DND-41 (cell line): ENCODE measurements at regions not wholly inside any gene's neighbourhood (a gene's known extent, or its start where the extent isn't known, plus 50 kb on each side); places are given as distances from the start of the nearest gene placed in this dataset.

ENCODE experiments used
- ATAC-seq: fragments of 200-7000 bp; cut with Tn5 transposase; 3 replicates; pipeline ENCODE4 v1.9.1; 2021; ENCODE audit warnings: low read depth; ENCODE audit not compliant: insufficient read depth
- DNase-seq: peaks from one replicate; pipeline ENCODE4 v3.0.0-alpha.2; 2020
- H2AFZ ChIP-seq: 2 replicates; pipeline ENCODE4 v1.6.0; 2012; ENCODE audit warnings: low read depth, low read length
- H3K27ac ChIP-seq: 2 replicates; pipeline ENCODE4 v1.5.1; 2012; ENCODE audit warnings: low read length, inconsistent platforms
- H3K27me3 ChIP-seq: fragments of 200-600 bp; sonication (generic); 2 replicates; pipeline ENCODE4 v1.6.0; 2012; ENCODE audit warnings: low read length, mild to moderate bottlenecking, inconsistent platforms; ENCODE audit not compliant: insufficient read depth, poor library complexity
- H3K36me3 ChIP-seq: 2 replicates; pipeline ENCODE4 v1.5.1; 2012; ENCODE audit warnings: low read length, inconsistent platforms; ENCODE audit not compliant: insufficient read depth
- H3K4me1 ChIP-seq: 2 replicates; pipeline ENCODE4 v1.5.1; 2012; ENCODE audit warnings: mild to moderate bottlenecking, low read length; ENCODE audit not compliant: insufficient read depth
- H3K4me2 ChIP-seq: 2 replicates; pipeline ENCODE4 v1.6.0; 2012; ENCODE audit warnings: mild to moderate bottlenecking, moderate library complexity, low read length, inconsistent platforms; ENCODE audit not compliant: insufficient read depth
- H3K4me3 ChIP-seq, 2 experiments: fragments of 200-600 bp in 1 of 2; shearing (Covaris generic) in 1 of 2; 2 replicates each; pipeline ENCODE4 v1.5.1; 2012 to 2016; ENCODE audit warnings: inconsistent platforms in 2 of 2, low read length in 2 of 2, mild to moderate bottlenecking in 2 of 2, low read depth in 1 of 2, moderate library complexity in 1 of 2
- H3K79me2 ChIP-seq: 2 replicates; pipeline ENCODE4 v1.6.0; 2012; ENCODE audit warnings: low read length, inconsistent platforms; ENCODE audit not compliant: insufficient read depth
- H3K9ac ChIP-seq: 2 replicates; pipeline ENCODE4 v1.6.0; 2012; ENCODE audit warnings: low read depth, mild to moderate bottlenecking, inconsistent platforms, low read length, moderate library complexity
- H3K9me3 ChIP-seq: 2 replicates; pipeline ENCODE4 v1.5.1; 2012; ENCODE audit warnings: low read length, moderate library complexity, mild to moderate bottlenecking, inconsistent platforms; ENCODE audit not compliant: insufficient read depth, severe bottlenecking
- H4K20me1 ChIP-seq: 2 replicates; pipeline ENCODE4 v1.6.0; 2012; ENCODE audit warnings: low read length; ENCODE audit not compliant: insufficient read depth
- EZH2 ChIP-seq: IDR thresholded peaks from 3 replicates; pipeline ENCODE4 v1.6.1; 2012; ENCODE audit warnings: borderline replicate concordance, low read depth, mild to moderate bottlenecking, moderate library complexity, low read length, inconsistent platforms; ENCODE audit not compliant: severe bottlenecking
- TF ChIP-seq, protein P1 (sequence below): IDR thresholded peaks from 2 replicates; pipeline ENCODE4 v1.5.1; 2012; ENCODE audit warnings: borderline replicate concordance, low read length, moderate library complexity, mild to moderate bottlenecking; ENCODE audit not compliant: poor library complexity, severe bottlenecking; ENCODE audit errors: extremely low read depth

DNA sequence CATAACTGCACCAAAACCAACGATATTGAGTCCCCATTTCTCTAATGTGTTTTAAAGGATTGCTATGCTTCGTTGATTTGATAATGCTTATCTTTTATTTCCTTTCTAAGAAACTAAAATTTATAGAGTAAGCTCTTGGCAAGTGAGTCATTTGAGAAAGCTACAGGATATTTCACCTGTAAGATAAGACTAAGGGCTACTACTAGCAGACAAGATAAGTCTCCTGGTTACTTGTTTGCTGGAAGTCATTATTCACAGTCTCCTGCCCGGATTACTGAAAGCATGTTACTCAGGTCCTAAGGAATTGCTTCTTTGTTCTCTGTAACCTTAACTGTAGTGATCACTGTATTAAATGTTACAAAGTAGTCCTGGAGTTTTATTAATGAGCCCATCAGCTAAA lies 315.9 kb upstream of the RASA1 start:
- H3K27ac ChIP-seq = no peak overlapping the region
- no peaks in the 10 kb centered on the region for H3K9me3 ChIP-seq
- H3K4me1 ChIP-seq = no peaks in the 10 kb centered on the region
- no peak overlapping the region for H2AFZ ChIP-seq
- no peaks in the 10 kb centered on the region for H3K27me3 ChIP-seq
- H3K36me3 ChIP-seq = no peaks in the 10 kb centered on the region
- no peak for DNase-seq
- no peak overlapping the region for H3K4me2 ChIP-seq
- H4K20me1 ChIP-seq = no peaks in the 10 kb centered on the region
- no peak for ATAC-seq
- H3K79me2 ChIP-seq = no peaks in the 10 kb centered on the region
- no peak overlapping the region for H3K4me3 ChIP-seq
- no peak overlapping the region for H3K9ac ChIP-seq
- TF ChIP-seq, protein P1, sequence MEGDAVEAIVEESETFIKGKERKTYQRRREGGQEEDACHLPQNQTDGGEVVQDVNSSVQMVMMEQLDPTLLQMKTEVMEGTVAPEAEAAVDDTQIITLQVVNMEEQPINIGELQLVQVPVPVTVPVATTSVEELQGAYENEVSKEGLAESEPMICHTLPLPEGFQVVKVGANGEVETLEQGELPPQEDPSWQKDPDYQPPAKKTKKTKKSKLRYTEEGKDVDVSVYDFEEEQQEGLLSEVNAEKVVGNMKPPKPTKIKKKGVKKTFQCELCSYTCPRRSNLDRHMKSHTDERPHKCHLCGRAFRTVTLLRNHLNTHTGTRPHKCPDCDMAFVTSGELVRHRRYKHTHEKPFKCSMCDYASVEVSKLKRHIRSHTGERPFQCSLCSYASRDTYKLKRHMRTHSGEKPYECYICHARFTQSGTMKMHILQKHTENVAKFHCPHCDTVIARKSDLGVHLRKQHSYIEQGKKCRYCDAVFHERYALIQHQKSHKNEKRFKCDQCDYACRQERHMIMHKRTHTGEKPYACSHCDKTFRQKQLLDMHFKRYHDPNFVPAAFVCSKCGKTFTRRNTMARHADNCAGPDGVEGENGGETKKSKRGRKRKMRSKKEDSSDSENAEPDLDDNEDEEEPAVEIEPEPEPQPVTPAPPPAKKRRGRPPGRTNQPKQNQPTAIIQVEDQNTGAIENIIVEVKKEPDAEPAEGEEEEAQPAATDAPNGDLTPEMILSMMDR = no peak
- TF ChIP-seq EZH2 = no peak

DNA sequence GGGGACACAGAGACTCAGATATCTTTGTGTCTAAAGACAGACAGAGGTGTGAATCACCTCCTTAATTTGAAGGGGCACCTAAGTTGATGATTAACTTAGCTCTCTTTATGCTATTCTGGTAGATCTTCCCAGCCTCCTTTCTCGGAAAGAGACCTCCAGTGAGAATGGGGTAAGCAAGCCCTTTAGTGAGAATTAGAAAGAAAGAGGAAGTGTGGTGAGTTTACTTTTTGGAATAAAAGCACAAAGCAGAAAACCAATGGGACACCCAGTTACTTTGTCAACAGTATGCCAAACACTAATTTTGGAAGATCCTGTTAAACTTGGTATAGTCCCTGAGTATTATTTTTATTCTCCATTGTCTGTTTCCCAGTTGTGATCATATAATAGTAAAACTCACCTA lies 302.8 kb upstream of the RASA1 start:
- Histone ChIP-seq H3K9me3 (no peaks in the 10 kb centered on the region), H2AFZ (no peak overlapping the region), H4K20me1 (no peaks in the 10 kb centered on the region), H3K27me3 (no peaks in the 10 kb centered on the region), H3K4me1 (no peaks in the 10 kb centered on the region), H3K4me3 (no peak overlapping the region), H3K9ac (no peak overlapping the region), H3K79me2 (no peaks in the 10 kb centered on the region), H3K36me3 (no peaks in the 10 kb centered on the region), H3K4me2 (no peak overlapping the region), H3K27ac (no peak overlapping the region)
- ATAC-seq = no peak
- DNase-seq = no peak
- TF ChIP-seq, protein P1 = no peak
- TF ChIP-seq EZH2 = no peak

DNA sequence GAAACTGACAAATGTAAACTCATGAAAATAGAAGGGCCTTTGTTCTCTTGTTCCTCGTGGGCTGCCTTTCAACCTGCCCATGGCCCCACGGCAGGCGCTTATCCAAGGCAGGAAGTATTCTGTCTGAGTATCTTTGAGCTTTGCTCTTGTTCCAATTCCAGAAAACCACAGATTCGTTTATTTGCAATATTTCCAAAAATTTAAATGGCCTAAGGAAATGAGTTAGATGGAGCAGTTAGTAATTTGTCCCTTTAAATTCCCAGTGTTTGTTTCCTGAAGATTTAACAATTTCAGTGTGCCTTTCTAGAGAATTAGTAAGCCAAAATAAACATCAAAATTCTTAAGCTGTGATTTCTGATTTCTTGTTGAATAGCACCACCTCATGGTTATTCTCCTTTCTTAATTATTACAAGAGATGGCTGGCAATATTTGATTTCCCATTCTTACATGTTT lies 299.4 kb upstream of the RASA1 start:
- no peaks in the 10 kb centered on the region for H3K27me3 ChIP-seq
- no peaks in the 10 kb centered on the region for H3K79me2 ChIP-seq
- H3K9me3 ChIP-seq = no peaks in the 10 kb centered on the region
- H3K9ac ChIP-seq = no peak overlapping the region
- no peaks in the 10 kb centered on the region for H3K36me3 ChIP-seq
- H3K27ac ChIP-seq = no peak overlapping the region
- H4K20me1 ChIP-seq = no peaks in the 10 kb centered on the region
- TF ChIP-seq, protein P1 = peak; percentile 40
- TF ChIP-seq EZH2 = no peak
- DNase-seq = peak; percentile 4
- no peak overlapping the region for H3K4me2 ChIP-seq
- no peak for ATAC-seq
- no peak overlapping the region for H2AFZ ChIP-seq
- H3K4me3 ChIP-seq = no peak overlapping the region
- H3K4me1 ChIP-seq = no peaks in the 10 kb centered on the region

DNA sequence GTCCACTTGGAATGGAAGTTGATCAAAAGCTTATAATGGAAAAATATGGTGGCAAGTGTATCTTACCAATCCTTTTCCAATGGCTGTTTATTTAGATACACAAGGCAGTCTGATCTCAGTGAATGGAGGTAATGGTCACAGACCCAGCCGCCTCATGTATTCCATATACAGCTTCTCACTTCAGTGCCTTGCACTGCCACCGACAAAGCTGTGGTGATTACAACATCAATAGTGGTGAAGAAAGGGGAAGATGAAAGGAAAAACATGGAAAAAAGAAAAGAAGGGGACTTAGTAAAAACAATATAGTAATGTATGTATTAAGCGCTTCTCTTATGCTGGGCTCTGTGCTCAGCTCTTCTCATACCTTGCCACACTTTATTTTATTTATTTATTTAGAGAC lies 297.3 kb upstream of the RASA1 start:
- TF ChIP-seq, protein P1 = no peak
- no peak for TF ChIP-seq EZH2
- DNase-seq = no peak

More for the DNA sequence above, 297.3 kb upstream of the RASA1 start:
- Histone ChIP-seq H3K36me3 (no peaks in the 10 kb centered on the region), H4K20me1 (no peaks in the 10 kb centered on the region), H3K4me1 (no peaks in the 10 kb centered on the region), H2AFZ (no peak overlapping the region), H3K9ac (no peak overlapping the region), H3K9me3 (no peaks in the 10 kb centered on the region), H3K4me2 (no peak overlapping the region), H3K27ac (no peak overlapping the region), H3K4me3 (no peak overlapping the region), H3K27me3 (no peaks in the 10 kb centered on the region), H3K79me2 (no peaks in the 10 kb centered on the region)
- no peak for ATAC-seq
